ENCODE measurements at regions not wholly inside any gene's neighbourhood (a gene's known extent, or its start where the extent isn't known, plus 50 kb on each side); places are given as distances from the start of the nearest gene placed in this dataset.

GRCh38 chr12:24077161-24077560 is 127.7 kb upstream of the SOX5 start:
- Histone ChIP-seq H2AFZ (ENCODE audit: low read length) (no peak overlapping the region), H3K27ac (ENCODE audit: low read depth, low read length) (no peak overlapping the region), H3K79me2 (ENCODE audit: insufficient read depth, low read length) (no peaks in the 10 kb centered on the region), H3K9me3 (ENCODE audit: low read depth, low read length) (no peaks in the 10 kb centered on the region), H3K4me2 (ENCODE audit: insufficient read depth, low read length) (no peak overlapping the region), H4K20me1 (ENCODE audit: insufficient read depth, low read length) (no peaks in the 10 kb centered on the region), H3K4me3 (ENCODE audit: insufficient read depth, low read length) (no peak overlapping the region), H3K4me1 (ENCODE audit: insufficient read depth, low read length) (no peaks in the 10 kb centered on the region), H3K36me3 (ENCODE audit: insufficient read depth, low read length) (no peaks in the 10 kb centered on the region), H3K27me3 (ENCODE audit: insufficient read depth, low read length) (peaks cover 2% of the 10 kb centered on the region)
- no peak for DNase-seq (ENCODE audit: insufficient read length, low spot score, missing footprints)
- no peak for TF ChIP-seq CTCF (IDR thresholded peaks at IDR 0.05; ENCODE audit: extremely low read depth, low read depth, low read length)

DNA sequence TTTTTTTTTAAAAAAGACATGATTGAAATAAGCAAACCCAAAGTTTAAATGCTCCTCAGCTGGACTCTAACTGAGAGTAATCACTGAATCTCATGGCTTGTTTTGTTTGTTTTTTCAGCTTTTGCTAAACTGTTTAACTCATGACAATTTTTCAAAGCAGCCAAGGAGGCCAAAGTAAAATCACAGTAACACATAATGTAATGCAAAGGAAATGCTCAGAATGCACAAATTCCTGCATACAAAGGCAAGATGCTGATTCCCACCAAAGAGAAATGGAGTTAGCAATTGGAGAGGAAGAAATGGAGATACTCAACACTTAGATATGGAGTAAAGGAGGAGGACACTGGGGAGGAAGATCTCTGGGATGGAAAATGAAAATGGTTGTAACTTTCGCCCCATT is 126.2 kb upstream of the SOX5 start:
- Histone ChIP-seq H3K9me3 (ENCODE audit: low read depth, low read length) (no peaks in the 10 kb centered on the region), H2AFZ (ENCODE audit: low read length) (no peak overlapping the region), H3K36me3 (ENCODE audit: insufficient read depth, low read length) (no peaks in the 10 kb centered on the region), H3K27ac (ENCODE audit: low read depth, low read length) (no peak overlapping the region), H4K20me1 (ENCODE audit: insufficient read depth, low read length) (no peaks in the 10 kb centered on the region), H3K4me3 (ENCODE audit: insufficient read depth, low read length) (no peak overlapping the region), H3K79me2 (ENCODE audit: insufficient read depth, low read length) (no peaks in the 10 kb centered on the region), H3K27me3 (ENCODE audit: insufficient read depth, low read length) (no peaks in the 10 kb centered on the region), H3K4me1 (ENCODE audit: insufficient read depth, low read length) (no peaks in the 10 kb centered on the region), H3K4me2 (ENCODE audit: insufficient read depth, low read length) (no peak overlapping the region)
- TF ChIP-seq CTCF (IDR thresholded peaks at IDR 0.05; ENCODE audit: extremely low read depth, low read depth, low read length): no peak
- DNase-seq (ENCODE audit: insufficient read length, low spot score, missing footprints): no peak

DNA sequence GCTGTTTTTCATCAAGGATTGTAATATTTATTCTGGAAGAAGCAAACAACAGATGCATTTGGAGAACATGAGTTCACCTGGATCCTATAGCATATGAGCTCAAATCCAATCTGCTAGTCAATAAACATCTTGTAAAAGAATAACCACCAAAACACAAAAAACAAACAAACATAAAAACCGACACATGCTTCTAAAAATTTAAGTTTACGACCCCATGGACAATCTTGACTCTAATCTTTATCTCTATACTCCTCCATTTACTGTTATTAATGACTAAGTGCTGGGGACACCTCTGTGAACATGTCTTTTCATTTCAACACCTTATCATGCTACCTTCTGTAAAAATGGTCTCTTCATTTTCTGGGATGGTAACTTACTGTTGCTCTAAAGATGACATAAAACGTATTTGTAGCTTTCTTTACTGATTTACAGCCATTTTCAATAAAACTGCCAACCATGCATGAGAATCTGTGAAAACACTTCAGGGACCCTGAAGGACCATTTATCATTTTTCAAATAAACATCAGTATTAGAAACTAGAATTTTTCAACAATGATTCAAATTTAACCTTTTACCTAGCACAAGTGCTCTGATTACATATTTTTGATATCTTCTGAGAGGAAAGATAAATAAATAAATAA is 123.8 kb upstream of the SOX5 start:
- DNase-seq (ENCODE audit: insufficient read length, low spot score, missing footprints): no peak
- Histone ChIP-seq H3K4me3 (ENCODE audit: insufficient read depth, low read length) (no peak overlapping the region), H3K9me3 (ENCODE audit: low read depth, low read length) (no peaks in the 10 kb centered on the region), H2AFZ (ENCODE audit: low read length) (no peak overlapping the region), H3K4me2 (ENCODE audit: insufficient read depth, low read length) (no peak overlapping the region), H3K79me2 (ENCODE audit: insufficient read depth, low read length) (no peaks in the 10 kb centered on the region), H4K20me1 (ENCODE audit: insufficient read depth, low read length) (no peaks in the 10 kb centered on the region), H3K27me3 (ENCODE audit: insufficient read depth, low read length) (no peaks in the 10 kb centered on the region), H3K4me1 (ENCODE audit: insufficient read depth, low read length) (no peaks in the 10 kb centered on the region), H3K36me3 (ENCODE audit: insufficient read depth, low read length) (no peaks in the 10 kb centered on the region), H3K27ac (ENCODE audit: low read depth, low read length) (no peak overlapping the region)
- TF ChIP-seq CTCF (IDR thresholded peaks at IDR 0.05; ENCODE audit: extremely low read depth, low read depth, low read length): no peak

DNA sequence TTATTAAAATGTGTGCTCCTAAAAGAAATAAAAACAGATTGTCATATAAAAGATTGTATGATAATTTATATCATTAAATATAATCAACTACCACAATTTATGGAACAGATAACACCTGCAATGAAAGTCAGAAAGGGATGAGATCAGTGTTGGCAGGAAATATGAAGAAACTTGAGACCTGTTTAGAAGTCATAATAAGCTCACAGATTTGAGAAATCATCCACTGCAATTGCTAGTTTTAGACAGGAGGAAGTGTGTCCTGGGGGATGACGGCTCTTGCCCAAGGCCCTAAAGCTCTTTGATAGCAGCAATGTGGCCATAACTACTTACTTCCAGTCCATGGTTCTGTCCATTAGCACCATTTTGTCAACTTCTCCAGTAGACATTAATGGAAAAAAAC is 122.8 kb upstream of the SOX5 start:
- TF ChIP-seq CTCF (IDR thresholded peaks at IDR 0.05; ENCODE audit: extremely low read depth, low read depth, low read length): no peak
- Histone ChIP-seq H3K9me3 (ENCODE audit: low read depth, low read length) (no peaks in the 10 kb centered on the region), H3K27ac (ENCODE audit: low read depth, low read length) (no peak overlapping the region), H2AFZ (ENCODE audit: low read length) (no peak overlapping the region), H3K4me3 (ENCODE audit: insufficient read depth, low read length) (no peak overlapping the region), H4K20me1 (ENCODE audit: insufficient read depth, low read length) (no peaks in the 10 kb centered on the region), H3K4me2 (ENCODE audit: insufficient read depth, low read length) (no peak overlapping the region), H3K4me1 (ENCODE audit: insufficient read depth, low read length) (peaks cover 2% of the 10 kb centered on the region), H3K36me3 (ENCODE audit: insufficient read depth, low read length) (no peaks in the 10 kb centered on the region), H3K79me2 (ENCODE audit: insufficient read depth, low read length) (no peaks in the 10 kb centered on the region), H3K27me3 (ENCODE audit: insufficient read depth, low read length) (no peaks in the 10 kb centered on the region)
- DNase-seq (ENCODE audit: insufficient read length, low spot score, missing footprints): no peak
